H1 (cell line): ENCODE measurements at regions not wholly inside any gene's neighbourhood (a gene's known extent, or its start where the extent isn't known, plus 50 kb on each side); places are given as distances from the start of the nearest gene placed in this dataset.

Source experiments
- CHD7 ChIP-seq: fragments of 300-600 bp; sonication (generic); IDR thresholded peaks from 2 replicates; pipeline ENCODE4 v1.7.1; 2012; ENCODE audit warnings: low read length, moderate library complexity, mild to moderate bottlenecking, inconsistent platforms; ENCODE audit not compliant: insufficient replicate concordance
- NANOG ChIP-seq: IDR thresholded peaks from 2 replicates; pipeline ENCODE4 v1.6.1; 2011; ENCODE audit warnings: low read length, low read depth, mild to moderate bottlenecking, inconsistent platforms; ENCODE audit not compliant: insufficient read depth, poor library complexity, severe bottlenecking
- RXRA ChIP-seq: IDR thresholded peaks from 2 replicates; pipeline ENCODE4 v1.6.1; 2011; ENCODE audit warnings: low read depth, mild to moderate bottlenecking, low read length, moderate library complexity; ENCODE audit not compliant: insufficient read depth
- YY1 ChIP-seq: IDR thresholded peaks from 2 replicates; pipeline ENCODE4 v1.6.1; 2011; ENCODE audit warnings: low read depth, mild to moderate bottlenecking, low read length

- TF ChIP-seq CHD7, result no peak
- TF ChIP-seq NANOG, result no peak
- TF ChIP-seq RXRA, result no peak
- TF ChIP-seq YY1, result no peak
Observed at GRCh38 chr17:69981441-69981840, 93.6 kb upstream of the KCNJ16 start (continued).
